Esophagus muscularis mucosa (tissue), 4 donors: ENCODE measurements at regions not wholly inside any gene's neighbourhood (a gene's known extent, or its start where the extent isn't known, plus 50 kb on each side); places are given as distances from the start of the nearest gene placed in this dataset.

ENCODE experiments used
- EP300 ChIP-seq: sonication (generic); formaldehyde crosslinking; IDR thresholded peaks from one replicate; pipeline ENCODE4 v1.6.1; 2017; ENCODE audit warnings: antibody characterized with exemption
- POLR2A ChIP-seq: fragments of 450-650 bp; IDR thresholded peaks from one replicate; pipeline ENCODE4 v1.6.1; 2017; ENCODE audit warnings: antibody characterized with exemption, moderate library complexity, mild to moderate bottlenecking, low read depth
- POLR2AphosphoS5 ChIP-seq, 2 donors: sonication (generic); formaldehyde crosslinking; IDR thresholded peaks; one replicate each; pipeline ENCODE4 v1.6.1; 2017; ENCODE audit warnings: antibody characterized with exemption in 2 of 2
- TF ChIP-seq, protein P1 (sequence below), 3 experiments: fragments of 200-600 bp in 2 of 3; fragments of 450-650 bp in 1 of 3; sonication (generic) in 2 of 3; IDR thresholded peaks; one replicate each; pipeline ENCODE4 v1.5.1; 2017 to 2019; ENCODE audit warnings: antibody characterized with exemption in 3 of 3, mild to moderate bottlenecking in 2 of 3, moderate library complexity in 1 of 3

DNA sequence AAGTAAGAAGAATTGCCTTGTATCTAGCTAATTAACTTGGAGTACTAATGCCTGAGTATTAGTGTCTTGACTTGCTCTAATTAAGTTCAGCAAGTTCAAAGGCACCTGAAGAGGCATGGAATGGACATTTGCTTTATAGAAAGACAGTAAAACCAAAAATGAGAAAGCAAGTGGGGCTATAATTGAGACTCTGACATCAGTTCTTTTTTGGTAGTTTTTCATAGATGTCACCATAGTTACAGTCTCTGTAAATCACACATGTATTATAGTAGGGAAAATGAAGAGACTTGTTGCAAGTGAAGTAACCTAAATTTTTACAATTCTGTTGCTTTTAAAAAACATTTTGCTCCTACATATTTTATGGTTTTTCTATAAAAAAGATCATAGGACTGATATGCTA lies 178.0 kb downstream of the HIPK3 start:
- TF ChIP-seq, protein P1, sequence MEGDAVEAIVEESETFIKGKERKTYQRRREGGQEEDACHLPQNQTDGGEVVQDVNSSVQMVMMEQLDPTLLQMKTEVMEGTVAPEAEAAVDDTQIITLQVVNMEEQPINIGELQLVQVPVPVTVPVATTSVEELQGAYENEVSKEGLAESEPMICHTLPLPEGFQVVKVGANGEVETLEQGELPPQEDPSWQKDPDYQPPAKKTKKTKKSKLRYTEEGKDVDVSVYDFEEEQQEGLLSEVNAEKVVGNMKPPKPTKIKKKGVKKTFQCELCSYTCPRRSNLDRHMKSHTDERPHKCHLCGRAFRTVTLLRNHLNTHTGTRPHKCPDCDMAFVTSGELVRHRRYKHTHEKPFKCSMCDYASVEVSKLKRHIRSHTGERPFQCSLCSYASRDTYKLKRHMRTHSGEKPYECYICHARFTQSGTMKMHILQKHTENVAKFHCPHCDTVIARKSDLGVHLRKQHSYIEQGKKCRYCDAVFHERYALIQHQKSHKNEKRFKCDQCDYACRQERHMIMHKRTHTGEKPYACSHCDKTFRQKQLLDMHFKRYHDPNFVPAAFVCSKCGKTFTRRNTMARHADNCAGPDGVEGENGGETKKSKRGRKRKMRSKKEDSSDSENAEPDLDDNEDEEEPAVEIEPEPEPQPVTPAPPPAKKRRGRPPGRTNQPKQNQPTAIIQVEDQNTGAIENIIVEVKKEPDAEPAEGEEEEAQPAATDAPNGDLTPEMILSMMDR (IDR thresholded peaks at IDR 0.05), result no peak
- no peak for TF ChIP-seq EP300
- TF ChIP-seq POLR2A, result no peak
- TF ChIP-seq POLR2AphosphoS5 (IDR thresholded peaks at IDR 0.05), result no peak
